Activated naive CD8-positive, alpha-beta T cell treated with anti-CD3 and anti-CD28 coated beads, Interleukin-2, amount 50 U/mL, for 16 hours (primary cell): ENCODE measurements at regions not wholly inside any gene's neighbourhood (a gene's known extent, or its start where the extent isn't known, plus 50 kb on each side); places are given as distances from the start of the nearest gene placed in this dataset.

Experiments
- DNase-seq: peaks from one replicate; pipeline ENCODE4 v3.0.0-alpha.2; 2020; ENCODE audit warnings: low read depth, low spot score

DNA sequence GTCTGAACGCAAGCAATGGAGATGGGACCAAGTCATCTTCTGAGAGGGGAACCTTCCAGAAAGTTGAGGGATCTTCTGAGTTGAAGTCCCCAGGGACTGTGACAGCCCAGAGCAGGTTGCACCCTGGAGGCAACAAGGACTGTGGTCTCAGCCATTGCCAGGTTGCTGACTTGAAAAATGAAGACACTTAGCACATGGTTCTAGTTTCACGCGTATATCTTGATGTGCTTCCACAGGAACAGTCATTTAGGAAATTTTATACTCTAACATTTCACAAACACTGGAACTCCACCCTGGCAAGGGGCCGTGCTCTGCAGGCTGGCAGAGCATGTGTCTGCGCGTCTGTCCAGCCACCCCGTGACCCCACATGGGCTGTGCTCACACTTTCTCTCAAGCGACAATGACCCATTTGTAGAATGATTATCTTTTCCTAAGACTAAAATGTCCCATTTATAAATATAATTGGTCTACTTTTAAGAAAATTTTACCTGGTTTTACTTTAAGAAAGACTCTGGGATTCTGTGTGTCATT, 157.0 kb downstream of the ERMARD start:
- DNase-seq: no peak

DNA sequence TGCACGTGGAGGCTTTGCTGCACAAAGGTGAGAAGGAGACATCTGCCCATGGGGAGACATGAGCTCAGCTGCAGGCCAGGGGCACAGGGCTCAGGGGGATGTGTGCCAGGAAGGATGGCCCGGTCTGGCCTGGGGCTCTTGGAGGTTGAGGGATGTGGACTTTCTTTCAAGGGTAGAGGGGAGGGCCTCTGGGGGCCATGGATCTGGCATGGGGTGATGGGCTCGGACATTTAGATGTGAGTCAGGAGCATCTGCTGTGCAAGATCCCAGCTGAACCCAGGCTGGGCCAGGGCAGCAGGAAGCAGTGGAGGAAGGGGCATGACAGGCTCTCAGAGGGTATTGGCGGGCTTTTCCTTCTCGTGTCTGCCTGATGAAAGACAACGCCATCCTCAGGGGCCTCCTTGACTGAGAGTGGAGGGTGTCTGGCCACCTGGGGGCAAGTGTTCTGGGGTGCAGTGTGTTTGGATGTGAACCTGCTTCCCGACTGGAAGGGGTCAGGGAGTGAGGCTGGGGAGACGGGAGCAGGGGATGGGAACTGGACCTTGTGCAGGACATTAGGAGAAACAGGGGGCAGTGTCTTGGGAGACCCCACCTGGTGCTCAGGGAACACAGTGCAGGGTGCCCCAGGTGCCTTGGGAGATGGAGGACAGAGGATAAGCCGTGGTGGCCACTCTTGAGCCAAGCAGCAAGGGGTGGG, 156.1 kb downstream of the ERMARD start:
- no peak for DNase-seq

DNA sequence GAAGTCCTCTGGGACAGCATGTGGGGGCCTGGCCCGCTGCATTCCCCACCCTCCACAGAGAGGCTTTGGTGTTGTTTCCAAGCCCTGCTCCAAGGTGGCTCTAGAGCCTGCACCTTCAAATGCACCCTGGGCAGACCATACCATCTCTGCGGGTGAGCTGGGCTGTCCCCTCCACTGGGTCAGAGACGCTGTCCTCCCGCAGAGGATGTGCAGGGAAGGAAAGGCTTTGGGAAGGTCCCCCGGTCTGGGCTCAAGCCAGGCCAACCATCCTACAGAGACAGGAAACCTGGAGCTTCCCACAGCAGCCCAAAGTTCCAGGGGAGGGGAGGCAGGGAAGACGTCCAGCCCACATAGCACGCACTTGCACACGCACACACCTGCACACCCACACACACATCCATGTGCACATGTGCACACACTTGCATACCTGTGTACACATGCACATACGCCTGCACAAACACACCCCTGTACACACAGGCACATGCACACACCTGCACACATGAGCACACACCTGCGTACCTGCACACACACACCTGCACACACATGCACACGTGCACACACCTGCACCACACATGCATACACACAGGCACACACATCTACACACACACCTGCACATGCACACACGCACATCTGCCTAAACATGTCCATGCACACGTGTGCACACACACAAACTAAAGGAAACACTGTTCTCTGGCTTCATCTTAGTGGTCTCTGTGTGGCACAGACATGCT, 155.4 kb downstream of the ERMARD start:
- no peak for DNase-seq

DNA sequence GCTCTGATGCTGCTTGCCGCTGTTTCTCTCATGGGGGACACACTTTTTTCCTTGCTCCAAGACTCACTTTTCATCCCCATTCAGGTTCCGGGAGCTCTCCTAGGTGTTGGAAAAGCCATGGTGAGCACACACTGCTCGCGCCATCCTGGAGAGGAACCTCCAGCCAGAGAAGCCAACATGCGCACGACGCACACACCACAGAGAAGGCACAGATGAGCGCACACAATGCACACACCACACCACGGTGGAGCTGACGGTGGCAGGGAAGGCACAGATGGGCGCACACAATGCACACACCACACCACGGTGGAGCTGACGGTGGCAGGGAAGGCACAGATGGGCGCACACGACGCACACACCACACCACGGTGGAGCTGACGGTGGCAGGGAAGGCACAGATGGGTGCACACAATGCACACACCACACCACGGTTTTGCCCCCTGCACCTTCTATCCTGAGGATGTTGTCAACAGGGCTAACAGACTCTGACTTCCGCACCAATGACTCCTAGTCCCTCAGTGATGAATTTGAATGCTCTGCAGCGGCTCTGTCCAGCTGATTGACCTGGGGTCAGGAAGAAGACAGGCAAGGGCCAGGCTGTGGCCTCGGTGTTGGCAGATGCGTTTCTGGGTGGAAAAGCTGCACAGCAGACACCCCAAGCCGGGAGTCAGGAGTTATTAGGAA, 154.7 kb downstream of the ERMARD start:
- DNase-seq: no peak

DNA sequence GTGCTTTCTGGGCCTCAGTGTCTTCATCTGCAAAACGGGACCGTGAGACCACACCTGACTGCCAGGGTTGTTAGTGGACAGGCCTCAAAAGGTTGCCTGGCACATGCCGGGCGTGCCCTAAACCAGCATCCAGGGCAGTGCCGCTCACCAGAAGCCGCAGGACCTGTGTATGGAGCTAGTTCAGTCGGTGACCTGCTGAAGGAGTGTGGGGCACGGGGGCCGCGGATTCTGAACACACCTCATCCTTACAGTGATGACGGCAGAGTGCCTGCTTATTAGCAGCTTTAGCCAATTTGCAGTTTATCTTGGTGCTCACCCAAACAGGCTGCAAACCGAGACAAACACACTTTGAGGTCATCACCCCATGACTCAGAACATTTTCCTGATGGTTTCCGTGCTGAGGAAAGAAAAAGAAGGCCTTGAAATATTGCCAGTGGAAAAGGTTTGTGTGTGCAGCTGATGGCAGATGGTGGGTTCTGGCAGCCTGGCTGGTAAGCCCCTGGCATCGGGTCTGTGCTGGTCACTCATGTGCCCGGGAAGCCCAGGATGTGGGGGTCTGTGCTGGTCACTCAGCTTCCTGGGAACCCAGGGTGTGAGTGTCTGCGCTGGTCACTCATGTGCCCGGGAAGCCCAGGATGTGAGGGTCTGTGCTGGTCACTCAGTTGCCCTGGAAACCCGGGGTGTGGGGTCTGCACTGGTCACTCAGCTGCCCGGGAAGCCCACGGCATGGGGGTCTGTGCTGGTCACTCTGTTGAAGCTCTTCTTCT, 153.8 kb downstream of the ERMARD start:
- DNase-seq: no peak

DNA sequence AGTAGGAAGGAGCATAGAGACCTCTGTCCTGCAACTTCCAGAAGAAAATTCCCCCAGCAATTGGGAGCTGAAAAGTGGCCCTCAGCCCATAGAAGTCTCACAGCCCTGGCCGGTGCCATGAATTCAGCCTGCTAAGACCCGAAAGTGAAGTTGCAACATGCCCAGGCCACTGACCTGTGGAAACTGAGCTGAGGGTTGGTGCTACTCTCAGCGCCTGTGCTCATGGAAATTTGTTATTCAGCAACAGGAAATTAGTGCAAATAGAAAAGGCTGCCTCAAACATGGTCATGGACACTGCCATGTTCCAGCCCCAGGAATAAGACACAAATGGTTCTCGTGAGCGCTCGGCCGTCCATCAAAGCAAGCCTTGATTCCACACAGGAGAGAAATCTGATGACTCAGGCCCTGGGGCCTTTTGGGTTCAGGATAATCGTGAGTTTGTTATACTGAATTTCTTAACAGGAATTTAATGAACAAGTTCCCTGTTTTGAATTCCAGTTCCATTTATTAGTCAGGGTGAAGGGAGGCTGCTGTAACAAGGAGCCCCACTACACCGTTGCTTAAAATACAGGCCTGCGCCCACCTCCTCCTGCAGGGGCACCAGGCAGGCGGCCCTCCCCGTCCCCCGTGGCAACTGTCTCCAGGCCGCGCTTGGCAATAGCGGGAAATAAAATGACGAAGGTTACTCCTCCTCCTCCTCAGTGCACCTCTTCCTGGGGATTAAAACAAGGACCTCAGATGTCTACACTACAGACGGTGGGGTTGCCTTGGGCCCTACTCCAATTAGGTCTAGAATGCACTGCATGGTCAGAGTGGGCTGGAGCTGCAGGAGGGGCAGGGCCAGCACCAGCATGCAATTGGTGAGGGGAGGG, 152.9 kb downstream of the ERMARD start:
- DNase-seq: no peak

DNA sequence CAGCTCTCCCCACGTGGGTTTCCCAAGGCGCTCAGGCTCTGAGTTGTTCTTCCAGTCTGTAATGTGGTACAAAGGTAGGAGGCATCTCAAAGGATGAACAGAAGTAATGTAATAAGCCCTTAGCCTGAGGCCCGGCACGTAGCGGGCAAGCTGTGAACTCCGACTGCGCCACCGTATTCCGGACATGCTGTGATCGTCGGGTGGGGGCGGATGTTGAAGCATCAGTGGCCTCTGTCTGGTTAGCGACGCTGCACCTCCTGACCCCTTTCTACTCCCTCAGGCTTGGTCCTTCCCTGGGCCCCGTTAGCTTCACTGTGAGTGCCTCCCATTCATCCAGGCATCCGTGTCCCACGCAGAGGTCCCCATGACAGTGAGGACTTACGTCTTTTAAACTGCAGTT, 151.7 kb downstream of the ERMARD start:
- DNase-seq: no peak

DNA sequence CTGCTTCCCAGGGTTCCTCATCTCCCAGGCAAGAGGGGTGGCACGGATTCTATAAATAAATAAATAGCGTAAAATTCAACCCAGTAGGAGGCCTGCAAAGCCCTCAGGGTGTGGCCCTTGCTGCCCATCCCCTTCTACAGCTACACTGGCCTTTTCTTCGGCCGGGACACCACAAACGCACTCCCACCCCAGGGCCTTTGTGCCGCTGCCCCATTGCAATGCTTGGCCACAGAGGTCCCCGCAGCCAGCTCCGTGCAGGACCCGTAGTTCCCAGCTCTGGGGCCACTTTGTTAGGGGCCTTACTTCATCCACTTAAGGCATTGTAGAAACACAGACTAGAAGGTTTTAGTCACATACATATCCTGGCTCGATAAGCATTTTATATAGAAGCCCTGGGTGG, 151.2 kb downstream of the ERMARD start:
- DNase-seq: no peak

DNA sequence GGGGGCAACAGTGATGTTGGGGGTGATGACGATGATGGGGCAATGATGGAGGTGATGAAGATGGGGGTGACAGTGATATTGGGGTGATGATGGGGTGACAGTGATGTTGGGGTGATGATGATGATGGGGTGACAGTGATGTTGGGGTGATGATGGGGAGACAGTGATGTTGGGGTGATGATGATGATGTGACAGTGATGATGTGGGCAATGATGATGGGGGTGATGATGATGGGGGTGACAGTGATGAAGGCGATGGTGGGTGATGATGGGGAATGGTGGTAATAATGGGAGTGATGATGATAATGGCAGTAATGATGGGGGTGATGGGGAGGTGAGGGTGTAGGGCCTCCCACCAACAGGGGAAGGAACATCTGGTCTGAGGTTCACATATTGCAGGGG, 150.6 kb downstream of the ERMARD start:
- DNase-seq: no peak

DNA sequence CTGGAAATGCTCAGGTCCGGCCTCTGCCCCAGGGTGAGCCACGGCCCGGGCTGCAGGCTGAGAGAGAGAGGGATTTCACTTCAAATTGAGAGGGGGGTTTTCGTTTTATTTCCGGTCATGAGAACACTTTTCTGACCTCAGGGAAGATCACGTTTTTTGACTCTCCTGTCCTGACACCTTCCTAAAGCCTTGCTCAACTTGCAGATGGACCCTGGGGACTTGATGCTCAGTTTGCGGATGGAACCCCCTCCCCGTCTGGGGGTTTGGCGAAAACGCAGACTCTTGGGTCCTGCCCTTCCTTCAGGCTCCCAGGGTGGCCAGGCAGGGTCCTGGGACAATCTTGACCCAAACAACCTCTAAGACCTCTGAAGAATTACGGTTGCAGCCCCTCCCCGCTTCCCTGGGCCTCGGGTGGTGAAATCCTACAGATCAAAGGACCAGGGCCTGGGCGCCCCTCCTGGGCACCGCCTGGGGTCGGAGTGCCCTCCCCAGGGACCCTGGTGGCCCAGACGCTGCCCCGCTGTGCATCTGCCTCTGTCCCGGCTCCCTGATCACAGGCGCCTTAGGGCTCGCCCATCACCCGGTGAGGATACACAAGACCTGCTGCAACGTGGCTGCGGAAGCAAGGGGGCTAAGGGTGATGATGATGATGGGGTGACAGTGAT, 148.2 kb downstream of the ERMARD start:
- no peak for DNase-seq

DNA sequence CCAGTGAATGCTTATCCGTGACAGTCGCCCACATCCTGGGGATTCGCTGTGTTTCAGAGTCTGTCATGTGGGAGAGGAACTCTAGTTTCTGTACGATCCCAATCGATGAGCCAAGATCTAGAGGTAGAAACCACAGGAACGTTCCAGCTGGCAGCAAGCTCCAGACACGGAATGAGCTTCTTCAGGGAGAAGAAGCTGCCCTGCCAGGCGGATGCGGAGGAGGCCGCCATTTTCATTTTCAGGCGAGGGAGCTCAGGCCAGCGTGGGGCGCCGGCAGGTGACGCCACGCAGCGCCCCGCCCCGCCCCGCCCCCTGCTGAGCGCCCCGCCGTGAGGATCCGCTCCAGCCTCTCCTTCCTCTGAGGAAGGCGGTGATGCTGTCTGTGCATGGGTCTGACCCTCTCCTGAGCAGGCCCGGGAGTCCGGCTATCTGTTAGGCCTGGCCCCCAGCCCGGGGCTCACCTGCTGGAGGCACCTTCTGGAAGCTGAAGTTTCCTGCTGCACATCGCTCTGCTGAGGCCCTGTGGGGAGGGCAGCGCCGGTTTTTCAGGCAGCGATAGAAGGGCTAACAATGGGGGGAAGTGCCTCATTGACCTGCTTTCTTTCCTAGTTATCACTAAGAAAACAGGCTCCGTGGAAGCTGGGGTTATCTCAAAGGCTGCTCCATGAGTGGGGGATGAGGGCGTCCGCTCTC, 147.5 kb downstream of the ERMARD start:
- DNase-seq: no peak

DNA sequence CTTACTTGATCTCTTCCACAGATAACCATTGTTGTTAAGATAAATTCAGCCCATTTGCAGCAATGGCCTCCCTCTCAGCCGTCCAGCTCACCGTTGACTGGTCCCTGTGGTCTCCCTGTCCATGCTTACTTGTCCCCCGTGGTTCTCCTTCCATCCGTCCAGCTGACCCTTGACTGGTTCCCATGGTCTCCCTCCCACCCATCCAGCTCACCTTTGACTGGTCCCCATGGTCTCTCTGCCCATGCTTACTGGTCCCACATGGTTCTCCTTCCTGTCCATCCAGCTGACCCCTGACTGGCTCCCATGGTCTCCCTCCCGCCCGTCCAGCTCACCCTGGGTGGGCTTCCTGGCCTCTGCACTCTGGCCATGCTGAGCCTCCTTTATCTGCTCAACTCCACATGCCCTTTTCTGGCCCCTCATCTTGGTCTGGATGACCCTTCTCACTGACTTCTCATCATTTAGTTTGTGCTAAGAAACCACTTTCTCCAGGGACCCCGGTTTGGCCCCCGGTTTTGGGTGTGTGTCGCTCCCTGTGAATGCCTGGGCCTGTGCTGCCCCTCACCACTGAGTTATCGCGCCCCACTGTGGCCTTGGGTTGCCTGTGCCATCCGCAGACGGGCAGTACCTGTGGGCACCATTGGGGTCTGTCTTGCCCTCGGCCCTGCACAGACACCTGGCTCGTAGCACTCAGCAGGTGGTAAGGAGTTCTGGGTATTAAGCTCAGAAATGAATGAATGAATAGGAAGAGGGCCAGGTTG, 146.4 kb downstream of the ERMARD start:
- DNase-seq: no peak

DNA sequence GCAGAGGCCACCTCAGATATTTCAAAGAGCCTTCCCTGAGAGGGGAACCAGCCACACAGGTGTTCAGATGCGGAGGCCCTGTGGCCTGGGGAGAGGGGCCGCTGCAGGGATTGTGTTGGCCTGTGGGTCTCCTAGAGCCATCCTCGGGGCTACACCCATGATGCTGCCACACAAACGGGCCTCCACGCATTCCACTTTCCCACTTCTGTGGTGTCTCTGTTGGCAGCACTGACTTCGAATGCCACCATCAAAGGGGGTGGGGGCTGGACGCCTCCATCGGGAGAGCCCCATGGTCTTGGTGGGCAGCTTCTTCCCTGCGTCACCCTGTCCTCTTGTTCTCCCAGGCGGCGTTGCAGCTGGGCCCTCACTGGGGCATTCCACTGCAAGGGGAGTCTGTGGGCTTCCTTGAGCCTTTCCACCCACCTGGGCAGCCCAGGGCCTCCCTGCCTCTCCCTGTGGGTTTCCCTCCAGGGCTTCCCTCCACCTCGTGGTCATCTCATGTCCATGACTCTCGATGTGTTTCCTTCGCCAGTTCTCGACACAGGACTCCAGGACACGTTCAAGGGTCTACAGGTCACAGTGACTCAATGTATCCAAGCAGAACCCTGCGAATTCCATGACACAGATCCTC, 145.5 kb downstream of the ERMARD start:
- DNase-seq: no peak

DNA sequence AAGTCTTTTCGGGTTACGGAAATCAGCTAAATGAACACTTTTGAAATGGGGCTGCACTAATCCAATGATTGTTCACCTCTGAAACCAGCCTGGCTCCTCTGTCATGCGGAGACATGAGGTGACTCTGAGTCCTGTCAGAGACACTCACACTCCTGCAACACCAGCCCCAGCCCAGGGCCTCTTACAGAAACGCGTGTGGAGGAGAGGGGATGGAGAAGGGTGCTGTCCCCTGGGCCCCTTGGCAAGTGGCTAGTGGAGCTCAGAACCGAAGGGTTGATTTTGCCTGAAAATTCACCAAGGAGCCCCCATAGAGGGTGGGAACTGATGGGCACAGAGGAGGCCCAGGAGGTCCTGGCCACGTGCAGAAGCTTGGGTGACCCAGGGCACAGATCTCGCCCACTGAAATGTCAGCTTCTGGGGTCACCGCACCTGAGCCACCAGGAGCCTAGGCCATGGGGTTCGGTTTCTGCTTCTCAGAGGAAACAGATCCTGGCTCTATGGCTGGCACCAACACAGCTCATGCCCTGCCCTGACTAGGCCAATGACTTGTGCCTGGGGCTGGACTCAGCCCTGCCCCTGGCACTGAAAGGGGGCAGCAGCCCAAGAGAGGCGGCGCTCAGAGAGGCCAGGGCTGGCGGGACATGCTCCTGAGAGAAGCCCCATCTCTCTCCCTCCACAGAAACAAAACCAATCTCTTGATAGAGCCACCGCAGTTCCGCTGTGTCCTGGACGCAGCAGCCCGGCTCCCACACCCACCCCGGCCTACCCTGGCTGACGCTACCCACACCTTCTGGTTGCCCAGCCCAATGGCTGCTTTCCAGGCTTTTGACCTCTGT, 144.7 kb downstream of the ERMARD start:
- no peak for DNase-seq

DNA sequence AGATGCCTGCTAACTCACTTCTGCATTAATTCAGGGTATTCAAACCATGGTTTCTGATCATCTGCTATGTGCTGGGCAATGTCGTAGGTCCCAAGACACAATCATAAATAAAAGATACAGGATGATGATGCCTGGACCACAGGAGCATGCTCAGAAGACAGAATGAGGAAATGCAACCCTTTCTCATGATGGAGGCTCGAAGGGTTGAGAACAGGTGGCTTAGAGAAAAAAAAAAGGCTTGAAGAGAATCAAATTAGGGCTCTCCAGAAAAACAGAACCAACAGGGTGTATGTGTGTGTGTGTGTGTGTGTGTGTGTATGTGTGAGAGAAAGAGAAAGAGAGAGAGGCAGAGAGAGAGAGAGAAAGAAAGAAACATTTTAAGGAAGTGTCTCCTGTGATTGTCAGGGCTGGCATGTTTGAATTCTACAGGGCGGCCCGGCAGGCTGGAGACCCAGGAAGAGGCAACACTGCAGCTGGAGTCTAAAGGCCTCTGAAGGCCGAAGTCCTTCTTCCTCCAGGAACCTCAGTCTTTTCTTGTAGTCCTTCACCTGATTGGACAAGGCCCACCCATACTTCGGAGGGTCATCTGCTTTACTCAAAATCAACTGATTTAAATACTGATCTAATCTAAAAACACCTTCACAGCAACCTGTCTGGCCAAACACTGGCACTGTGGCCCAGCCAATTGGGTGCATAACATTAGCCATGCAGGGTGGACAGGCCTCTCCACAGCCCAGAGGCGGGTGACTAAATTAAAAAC, 143.8 kb downstream of the ERMARD start:
- DNase-seq: no peak

DNA sequence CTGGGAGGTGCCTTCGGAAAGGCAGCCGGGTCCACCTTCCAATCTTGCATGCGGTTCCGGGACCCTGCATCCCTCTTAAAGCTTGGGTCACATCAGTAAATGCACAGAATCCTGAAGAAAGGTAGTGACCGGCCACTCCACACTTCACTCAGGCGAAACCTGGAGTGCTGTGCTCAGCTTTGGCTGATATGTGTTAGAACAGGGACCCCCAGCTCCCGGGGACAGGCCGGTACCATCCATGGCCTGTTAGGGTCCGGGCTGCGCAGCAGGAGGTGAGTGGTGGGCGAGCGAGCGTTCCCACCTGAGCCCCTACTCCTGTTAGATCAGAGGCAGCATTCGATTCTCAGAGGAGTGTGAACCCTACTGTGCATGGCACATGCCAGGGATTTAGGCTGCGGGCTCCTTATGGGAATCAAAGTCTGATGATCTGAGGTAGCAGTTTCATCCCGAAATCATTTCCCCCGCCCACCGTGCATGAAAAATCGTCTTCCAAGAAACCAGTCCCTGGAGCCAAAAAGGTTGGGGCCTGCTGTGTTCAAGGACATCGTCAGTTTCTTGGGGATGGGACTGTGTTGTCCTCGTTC, 143.0 kb downstream of the ERMARD start:
- DNase-seq: no peak
